Activated CD8-positive, alpha-beta T cell treated with anti-CD3 and anti-CD28 coated beads, Interleukin-2, amount 10 ng/mL, durations not matched to agents 7 days and 5 days (primary cell): ENCODE measurements at regions not wholly inside any gene's neighbourhood (a gene's known extent, or its start where the extent isn't known, plus 50 kb on each side); places are given as distances from the start of the nearest gene placed in this dataset.

ENCODE experiments used
- ATAC-seq: fragments of 150-1000 bp; cut with Tn5 transposase; one replicate; pipeline ENCODE4 v1.10.0; 2021; ENCODE audit warnings: moderate library complexity
- CTCF ChIA-PET: fragments of 350-600 bp; sonication (Branson Sonifier 250); formaldehyde crosslinking; loops from one replicate; lab custom pipeline; 2021; ENCODE audit warnings: antibody characterized with exemption; lab: Charles Lee
- POLR2A ChIA-PET: fragments of 350-600 bp; sonication (Branson Sonifier 250); formaldehyde crosslinking; loops from one replicate; lab custom pipeline; 2021; ENCODE audit warnings: antibody characterized with exemption; lab: Charles Lee
- DNase-seq: peaks from one replicate; pipeline ENCODE4 v3.0.0-alpha.2; 2020
- H3K27ac Mint-ChIP-seq: one replicate; pipeline ENCODE4 v1.8.0; 2021; ENCODE audit warnings: mild to moderate bottlenecking, mixed read lengths
- H3K27me3 Mint-ChIP-seq: one replicate; pipeline ENCODE4 v1.8.0; 2021; ENCODE audit warnings: low read depth, mixed read lengths
- H3K36me3 Mint-ChIP-seq: one replicate; pipeline ENCODE4 v1.8.0; 2021; ENCODE audit warnings: low read depth, mixed read lengths
- H3K4me1 Mint-ChIP-seq: one replicate; pipeline ENCODE4 v1.8.0; 2021; ENCODE audit warnings: low read depth, mixed read lengths
- H3K4me3 Mint-ChIP-seq: one replicate; pipeline ENCODE4 v1.8.0; 2021; ENCODE audit warnings: mild to moderate bottlenecking, mixed read lengths
- H3K9me3 Mint-ChIP-seq: one replicate; pipeline ENCODE4 v1.8.0; 2022; ENCODE audit warnings: mixed read lengths; ENCODE audit not compliant: insufficient read depth

DNA sequence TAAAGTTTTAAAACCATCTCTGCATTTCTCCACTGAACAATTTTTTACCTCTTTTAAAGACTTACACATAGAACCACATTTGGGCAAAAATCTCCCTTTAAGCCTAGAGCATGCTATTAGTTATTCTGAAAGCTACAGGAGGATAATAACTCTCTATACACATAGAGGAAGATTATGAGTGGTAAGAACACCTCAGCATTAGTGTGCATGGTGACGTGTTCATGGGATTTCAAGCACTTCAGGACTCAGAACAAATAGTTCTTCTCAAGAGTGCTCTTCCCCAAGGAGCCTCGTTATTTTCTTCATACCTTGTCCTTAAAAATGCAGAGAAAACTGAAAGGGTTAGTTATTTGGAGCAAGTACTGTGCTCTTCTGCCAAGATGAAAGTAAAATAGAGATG is 256.9 kb upstream of the TUSC1 start:
- CTCF ChIA-PET: no interaction called here
- H3K9me3 Mint-ChIP-seq: peaks cover 13% of the 10 kb centered on the region
- DNase-seq (no peak), ATAC-seq (no peak)
- H3K27me3 Mint-ChIP-seq: no peaks in the 10 kb centered on the region
- no peak overlapping the region for H3K27ac Mint-ChIP-seq
- no peak overlapping the region for H3K4me3 Mint-ChIP-seq
- POLR2A ChIA-PET: no interaction called here
- H3K36me3 Mint-ChIP-seq: no peaks in the 10 kb centered on the region
- no peaks in the 10 kb centered on the region for H3K4me1 Mint-ChIP-seq

DNA sequence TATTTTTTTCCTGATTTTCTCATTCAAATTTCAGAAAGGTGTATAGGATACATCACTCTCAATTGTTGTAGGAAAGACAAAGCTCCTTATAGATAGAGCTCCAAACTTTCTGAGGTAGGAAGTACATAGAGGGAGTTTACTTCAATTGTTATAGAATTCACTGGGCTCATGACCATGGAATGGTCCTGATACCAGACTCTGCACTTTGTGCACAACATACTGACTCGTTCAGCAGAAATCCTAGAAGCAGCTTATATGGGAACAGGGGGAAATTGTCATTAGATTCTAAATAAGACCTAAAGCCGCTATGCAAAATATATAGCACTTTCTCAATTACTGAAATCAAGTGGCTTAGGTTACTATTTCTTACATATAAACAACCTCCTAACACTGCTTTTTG is 240.5 kb upstream of the TUSC1 start:
- Mint-ChIP-seq H3K27ac (no peak overlapping the region), H3K4me3 (no peak overlapping the region), H3K27me3 (no peaks in the 10 kb centered on the region), H3K36me3 (no peaks in the 10 kb centered on the region), H3K4me1 (no peaks in the 10 kb centered on the region), H3K9me3 (peaks cover 25% of the 10 kb centered on the region)
- DNase-seq (no peak), ATAC-seq (no peak)
- ChIA-PET CTCF (no interaction called here), POLR2A (no interaction called here)

DNA sequence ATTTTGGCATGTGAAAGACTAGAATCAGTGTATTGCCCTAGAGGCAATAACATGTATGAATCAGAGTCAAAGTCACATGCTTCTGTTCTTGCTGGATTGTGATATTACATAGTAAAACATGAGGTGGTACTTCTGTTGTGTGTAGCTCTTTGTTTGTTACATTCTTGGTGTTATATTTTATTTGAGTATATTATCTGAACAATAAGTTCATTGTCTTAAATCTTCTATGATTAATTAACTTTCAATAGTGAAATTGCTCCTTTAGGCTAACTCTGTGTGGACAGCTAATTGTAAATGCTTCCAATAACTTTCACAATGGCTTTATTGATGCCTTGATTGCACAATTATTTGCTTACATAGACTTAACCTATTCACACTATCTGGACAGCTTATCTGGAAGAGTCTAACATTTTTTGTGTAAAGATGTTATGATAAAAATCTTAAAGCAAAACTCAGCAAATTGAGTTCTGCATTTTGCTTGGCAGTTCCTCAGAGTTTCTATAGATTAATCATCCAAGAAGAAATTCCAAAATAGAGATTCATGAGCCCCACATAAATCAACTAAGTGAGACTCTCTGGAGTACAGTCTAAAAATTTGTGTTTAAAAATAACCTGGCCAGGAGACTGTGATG is 239.6 kb upstream of the TUSC1 start:
- no peaks in the 10 kb centered on the region for H3K27me3 Mint-ChIP-seq
- H3K36me3 Mint-ChIP-seq: no peaks in the 10 kb centered on the region
- no peaks in the 10 kb centered on the region for H3K4me1 Mint-ChIP-seq
- ChIA-PET CTCF (no interaction called here), POLR2A (no interaction called here)
- ATAC-seq: no peak
- no peak for DNase-seq
- H3K27ac Mint-ChIP-seq: no peak overlapping the region
- no peak overlapping the region for H3K4me3 Mint-ChIP-seq
- H3K9me3 Mint-ChIP-seq: peaks cover 25% of the 10 kb centered on the region

DNA sequence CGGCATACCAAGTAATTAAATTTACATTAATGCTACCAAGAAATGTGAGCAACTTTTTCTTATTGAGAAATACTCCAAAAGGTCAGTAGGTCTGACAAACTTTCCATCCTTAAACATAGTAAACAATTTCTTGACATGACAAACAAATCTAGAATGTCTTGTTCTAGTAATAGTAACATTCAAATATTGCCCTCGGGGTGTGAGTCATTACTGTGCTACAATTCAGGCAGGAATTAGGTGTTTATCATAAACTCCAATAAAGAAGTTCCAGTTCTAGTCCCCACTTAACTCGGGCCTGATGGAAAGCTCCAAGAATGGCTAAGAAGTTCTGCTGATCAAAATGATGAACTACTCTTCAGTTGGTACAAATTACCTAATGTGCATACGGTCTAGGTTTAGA is 235.6 kb upstream of the TUSC1 start:
- Mint-ChIP-seq H3K4me3 (no peak overlapping the region), H3K27me3 (no peaks in the 10 kb centered on the region), H3K9me3 (peaks cover 22% of the 10 kb centered on the region), H3K36me3 (no peaks in the 10 kb centered on the region), H3K27ac (no peak overlapping the region), H3K4me1 (no peaks in the 10 kb centered on the region)
- POLR2A ChIA-PET: no interaction called here
- ATAC-seq (no peak), DNase-seq (no peak)
- CTCF ChIA-PET: no interaction called here

DNA sequence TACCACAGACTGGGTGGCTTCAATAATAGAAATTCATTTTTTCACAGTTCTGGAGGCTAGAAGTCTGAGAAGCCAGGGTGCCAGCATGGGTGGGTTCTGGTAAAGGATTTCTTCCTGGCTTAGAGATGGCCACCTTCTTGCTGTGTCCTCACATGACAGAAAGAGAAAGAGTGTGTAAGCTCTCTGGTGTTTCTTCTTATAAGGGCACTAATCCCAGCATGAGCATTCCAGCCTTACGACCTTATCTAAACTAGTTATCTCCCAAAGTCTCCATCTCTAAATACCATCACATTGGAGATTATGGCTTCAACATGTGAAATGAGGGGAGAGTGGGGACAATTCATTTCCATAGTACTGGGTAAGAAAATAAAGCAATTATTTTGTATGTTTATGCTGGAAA is 226.5 kb upstream of the TUSC1 start:
- H3K4me1 Mint-ChIP-seq: no peaks in the 10 kb centered on the region
- no peak for ATAC-seq

DNA sequence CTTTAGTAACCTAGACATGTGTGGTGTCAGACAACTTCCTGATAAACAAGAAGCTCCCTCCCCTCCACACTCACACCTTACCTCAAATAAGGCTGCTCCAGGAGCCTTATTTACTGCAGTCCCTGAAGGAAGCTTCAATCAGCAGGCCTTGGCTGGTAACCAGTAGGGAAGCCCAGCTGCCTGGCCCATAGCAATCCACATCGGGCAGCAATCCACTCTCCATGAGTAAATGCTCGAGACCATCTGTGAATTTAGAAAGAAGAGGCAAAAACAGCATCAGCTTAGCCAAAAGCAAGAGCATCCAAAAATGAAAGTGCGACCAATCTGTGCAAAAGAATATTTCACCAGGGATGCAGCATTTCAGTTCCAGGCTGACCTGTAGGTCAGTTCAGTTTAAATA is 213.3 kb upstream of the TUSC1 start:
- H3K4me3 Mint-ChIP-seq: no peak overlapping the region
- peaks cover 8% of the 10 kb centered on the region for H3K9me3 Mint-ChIP-seq
- ChIA-PET CTCF (no interaction called here), POLR2A (no interaction called here)
- H3K4me1 Mint-ChIP-seq: no peaks in the 10 kb centered on the region
- ATAC-seq (no peak), DNase-seq (no peak)
- H3K27me3 Mint-ChIP-seq: no peaks in the 10 kb centered on the region
- no peak overlapping the region for H3K27ac Mint-ChIP-seq
- no peaks in the 10 kb centered on the region for H3K36me3 Mint-ChIP-seq

More for the DNA sequence above, 226.5 kb upstream of the TUSC1 start:
- DNase-seq: no peak
- H3K9me3 Mint-ChIP-seq: peaks cover 23% of the 10 kb centered on the region
- no peak overlapping the region for H3K27ac Mint-ChIP-seq
- ChIA-PET POLR2A (no interaction called here), CTCF (no interaction called here)
- no peaks in the 10 kb centered on the region for H3K27me3 Mint-ChIP-seq
- no peaks in the 10 kb centered on the region for H3K36me3 Mint-ChIP-seq
- H3K4me3 Mint-ChIP-seq: no peak overlapping the region

DNA sequence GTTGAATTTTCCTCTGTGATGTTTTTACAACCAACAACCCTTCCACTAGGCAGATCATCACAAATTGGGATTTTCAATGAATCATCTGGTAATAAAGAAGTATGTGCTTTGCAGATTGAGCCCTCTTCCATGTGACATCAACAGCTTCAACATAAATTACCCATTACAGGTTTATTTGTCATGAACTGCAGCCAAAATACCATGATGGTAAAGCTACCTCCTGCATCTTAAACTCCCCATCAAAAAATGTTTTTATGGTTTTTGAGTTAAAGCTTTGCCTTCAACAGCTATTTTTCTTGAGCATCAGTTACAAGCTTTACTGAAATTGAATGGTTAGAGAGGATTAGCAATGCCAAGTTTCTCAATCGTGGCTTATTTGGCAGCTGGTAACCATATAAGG is 211.4 kb upstream of the TUSC1 start:
- Mint-ChIP-seq H3K27me3 (no peaks in the 10 kb centered on the region), H3K27ac (no peak overlapping the region), H3K36me3 (no peaks in the 10 kb centered on the region), H3K4me3 (no peak overlapping the region), H3K9me3 (peaks cover 11% of the 10 kb centered on the region), H3K4me1 (no peaks in the 10 kb centered on the region)
- no peak for ATAC-seq
- no peak for DNase-seq
- POLR2A ChIA-PET: no interaction called here
- CTCF ChIA-PET: no interaction called here

DNA sequence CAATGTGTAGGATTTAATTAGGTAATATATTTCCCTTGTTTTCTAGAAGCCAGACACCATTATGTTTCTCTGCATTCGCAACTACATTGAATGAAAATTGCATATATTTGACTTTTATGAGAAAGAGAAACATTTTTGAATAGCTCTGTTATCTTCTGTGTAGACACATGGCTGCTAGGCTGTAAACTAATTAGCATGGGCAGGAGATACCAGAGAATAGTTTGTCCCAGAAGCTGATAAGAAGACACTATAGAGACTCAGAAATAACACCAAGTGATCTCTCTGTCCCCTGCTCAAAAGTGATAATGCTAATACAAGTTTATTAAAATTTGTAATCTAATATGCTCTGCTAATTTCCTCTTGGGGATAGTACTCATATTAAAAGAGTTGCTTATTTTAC is 198.0 kb upstream of the TUSC1 start:
- ChIA-PET CTCF (no interaction called here), POLR2A (no interaction called here)
- no peak overlapping the region for H3K4me3 Mint-ChIP-seq
- peaks cover 12% of the 10 kb centered on the region for H3K9me3 Mint-ChIP-seq
- no peak for ATAC-seq
- H3K27me3 Mint-ChIP-seq: no peaks in the 10 kb centered on the region
- DNase-seq: no peak
- no peaks in the 10 kb centered on the region for H3K36me3 Mint-ChIP-seq
- no peaks in the 10 kb centered on the region for H3K4me1 Mint-ChIP-seq
- H3K27ac Mint-ChIP-seq: no peak overlapping the region

DNA sequence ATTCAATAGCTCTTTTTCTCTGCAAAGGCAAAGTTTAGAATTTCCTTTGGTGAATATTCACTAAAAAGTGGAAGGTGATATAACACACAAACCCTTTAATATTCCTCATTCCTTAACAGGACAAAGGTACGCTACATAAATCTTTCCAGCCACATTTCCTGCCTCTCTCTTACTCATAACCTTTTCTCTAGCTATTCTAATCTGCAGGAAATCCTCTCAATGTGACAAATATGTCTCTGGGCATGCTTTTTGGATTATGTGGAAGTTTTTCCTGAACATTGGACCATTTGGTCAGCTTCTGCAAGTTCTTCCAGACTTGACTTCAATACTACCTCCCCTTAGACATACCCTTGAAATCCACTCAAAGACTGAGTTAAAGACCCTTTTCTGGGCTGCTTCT is 186.3 kb upstream of the TUSC1 start:
- H3K27me3 Mint-ChIP-seq: no peaks in the 10 kb centered on the region
- no peak overlapping the region for H3K4me3 Mint-ChIP-seq
- ChIA-PET POLR2A (no interaction called here), CTCF (no interaction called here)
- no peak overlapping the region for H3K27ac Mint-ChIP-seq
- no peaks in the 10 kb centered on the region for H3K4me1 Mint-ChIP-seq
- H3K36me3 Mint-ChIP-seq: no peaks in the 10 kb centered on the region
- DNase-seq: no peak
- ATAC-seq: no peak
- H3K9me3 Mint-ChIP-seq: peaks cover 19% of the 10 kb centered on the region

DNA sequence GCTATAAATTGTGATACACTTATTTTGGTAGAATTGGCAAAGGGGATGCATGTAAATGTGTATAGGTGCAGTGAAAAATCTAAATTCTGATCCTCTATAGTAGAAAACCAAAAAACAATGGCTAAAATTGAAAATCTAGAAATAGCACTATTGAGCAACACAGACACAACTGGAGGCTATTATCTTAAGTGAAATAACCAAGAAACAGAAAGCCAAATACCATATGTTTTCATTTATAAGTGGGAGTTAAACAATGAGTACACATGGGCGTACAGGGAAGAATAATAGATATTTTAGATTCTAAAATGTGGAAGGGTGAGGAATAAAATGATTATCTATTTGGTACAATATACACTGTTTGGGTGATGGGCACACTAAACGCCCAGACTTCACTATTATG is 183.2 kb upstream of the TUSC1 start:
- CTCF ChIA-PET: no interaction called here
- Mint-ChIP-seq H3K36me3 (no peaks in the 10 kb centered on the region), H3K27me3 (no peaks in the 10 kb centered on the region), H3K4me1 (no peaks in the 10 kb centered on the region), H3K4me3 (no peak overlapping the region), H3K9me3 (peaks cover 29% of the 10 kb centered on the region), H3K27ac (no peak overlapping the region)
- no peak for ATAC-seq
- DNase-seq: no peak
- POLR2A ChIA-PET: no interaction called here

DNA sequence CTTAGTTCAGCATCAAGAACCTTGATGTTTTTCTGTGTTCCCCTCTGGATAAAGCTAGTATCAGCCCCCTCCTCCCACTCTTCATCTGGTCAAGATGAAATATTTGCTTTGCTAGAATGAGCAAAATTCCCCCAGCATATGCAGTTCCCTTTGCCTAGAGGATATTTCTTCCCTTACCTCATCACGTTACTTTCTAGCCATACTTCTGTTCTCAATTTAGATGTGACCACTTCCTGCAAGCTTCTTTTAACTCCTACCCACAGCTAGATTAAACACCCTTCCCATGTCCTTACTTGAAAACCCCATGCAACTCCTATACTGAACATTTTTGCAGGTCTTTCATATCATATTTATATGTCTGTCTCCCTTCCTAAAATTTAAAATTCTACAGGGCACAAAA is 178.9 kb upstream of the TUSC1 start:
- ATAC-seq: no peak
- Mint-ChIP-seq H3K27me3 (no peaks in the 10 kb centered on the region), H3K27ac (no peak overlapping the region), H3K9me3 (peaks cover 34% of the 10 kb centered on the region), H3K36me3 (no peaks in the 10 kb centered on the region), H3K4me1 (no peaks in the 10 kb centered on the region), H3K4me3 (no peak overlapping the region)
- ChIA-PET POLR2A (no interaction called here), CTCF (no interaction called here)
- no peak for DNase-seq

DNA sequence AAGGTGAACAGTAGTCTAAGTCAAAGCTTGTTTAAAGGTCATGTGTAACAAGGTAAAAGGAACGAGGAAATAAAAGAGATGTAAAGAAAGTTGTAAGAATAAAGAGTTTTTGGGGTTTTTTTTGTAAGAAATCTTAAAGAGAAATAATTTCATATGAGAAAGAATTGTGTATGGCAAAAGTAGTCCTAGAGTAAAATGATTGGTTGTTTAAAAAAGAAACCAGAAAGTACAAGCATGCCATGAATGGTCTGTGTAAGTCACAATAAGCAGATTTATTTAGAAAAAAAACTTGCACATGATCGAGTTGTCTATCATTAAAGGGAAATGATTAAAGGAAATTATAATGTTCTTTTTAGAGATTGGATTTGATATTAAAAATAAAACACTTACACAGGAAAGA is 172.6 kb upstream of the TUSC1 start:
- Mint-ChIP-seq H3K27me3 (no peaks in the 10 kb centered on the region), H3K36me3 (no peaks in the 10 kb centered on the region)

DNA sequence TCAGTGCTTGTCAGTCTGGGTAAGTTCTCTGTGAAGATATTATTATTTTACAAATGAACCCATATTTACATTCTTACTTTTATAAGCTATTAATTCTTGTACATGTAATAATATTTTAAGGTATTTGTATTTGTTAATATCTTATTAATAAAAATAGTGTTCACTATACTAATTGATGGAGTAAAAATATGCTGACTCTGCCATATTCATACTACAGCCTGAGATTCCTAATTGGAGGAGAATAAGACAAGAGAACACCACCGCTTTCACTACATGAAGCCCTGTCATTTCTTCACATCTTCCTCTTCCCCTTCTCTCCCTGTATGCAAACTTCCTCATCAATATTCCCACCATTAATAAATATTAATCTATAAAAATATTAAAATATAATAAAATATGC is 167.6 kb upstream of the TUSC1 start:
- Mint-ChIP-seq H3K4me3 (no peak overlapping the region), H3K4me1 (no peaks in the 10 kb centered on the region), H3K27me3 (no peaks in the 10 kb centered on the region), H3K9me3 (peaks cover 12% of the 10 kb centered on the region), H3K27ac (no peak overlapping the region), H3K36me3 (no peaks in the 10 kb centered on the region)
- CTCF ChIA-PET: no interaction called here
- POLR2A ChIA-PET: no interaction called here
- DNase-seq (no peak), ATAC-seq (no peak)

More for the DNA sequence above, 172.6 kb upstream of the TUSC1 start:
- no peak for ATAC-seq
- H3K4me1 Mint-ChIP-seq: no peaks in the 10 kb centered on the region
- ChIA-PET CTCF (no interaction called here), POLR2A (no interaction called here)
- H3K27ac Mint-ChIP-seq: no peak overlapping the region
- DNase-seq: no peak
- no peak overlapping the region for H3K4me3 Mint-ChIP-seq
- H3K9me3 Mint-ChIP-seq: peaks cover 31% of the 10 kb centered on the region
